Esophagus squamous epithelium (tissue), 4 donors: ENCODE measurements at regions not wholly inside any gene's neighbourhood (a gene's known extent, or its start where the extent isn't known, plus 50 kb on each side); places are given as distances from the start of the nearest gene placed in this dataset.

Experiments
- POLR2A ChIP-seq, 4 donors: fragments of 450-650 bp; IDR thresholded peaks; one replicate each; pipeline ENCODE4 v1.6.1; 2017; ENCODE audit warnings: antibody characterized with exemption in 4 of 4, mild to moderate bottlenecking in 4 of 4, moderate library complexity in 3 of 4
- TF ChIP-seq, protein P1 (sequence below), 6 experiments: fragments of 450-650 bp in 4 of 6; fragments of 200-600 bp in 2 of 6; sonication (generic) in 2 of 6; IDR thresholded peaks; one replicate each; pipeline ENCODE4 v1.5.1; 2016 to 2019; ENCODE audit warnings: antibody characterized with exemption in 6 of 6, mild to moderate bottlenecking in 4 of 6, moderate library complexity in 4 of 6

DNA sequence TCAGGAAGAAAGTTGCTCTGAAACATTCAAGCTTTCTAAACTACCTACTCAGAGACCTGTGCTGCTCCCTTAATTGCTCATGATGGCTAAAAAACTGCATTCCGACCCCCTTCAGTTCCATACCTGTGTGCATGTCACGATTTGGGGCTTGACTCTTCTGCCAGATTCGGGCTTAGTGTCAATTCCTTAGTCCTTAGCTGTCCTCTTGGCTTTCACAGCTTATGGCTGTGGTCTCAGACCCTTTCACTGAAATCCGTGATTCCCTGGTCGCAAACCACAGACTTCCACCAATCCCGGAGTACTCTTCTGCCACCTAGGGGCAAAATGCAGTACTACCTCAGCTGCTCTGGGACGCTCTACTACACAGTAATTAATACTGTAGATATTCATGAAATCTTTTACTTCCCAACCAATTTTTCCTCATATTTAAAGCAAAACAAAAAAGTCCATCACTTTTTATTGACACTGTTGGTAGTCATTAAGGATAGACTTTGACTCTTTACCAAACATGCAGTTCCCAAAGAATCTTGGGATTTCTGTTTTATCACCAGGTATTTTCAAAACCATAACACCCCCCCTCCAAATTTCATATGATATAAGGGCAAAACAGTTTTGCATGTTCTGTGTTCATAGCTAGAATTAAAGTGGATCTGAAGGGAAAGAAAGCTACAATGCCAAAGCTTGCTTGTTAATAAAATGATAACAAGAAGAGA is 617.4 kb downstream of the SLCO4C1 start:
- TF ChIP-seq, protein P1, sequence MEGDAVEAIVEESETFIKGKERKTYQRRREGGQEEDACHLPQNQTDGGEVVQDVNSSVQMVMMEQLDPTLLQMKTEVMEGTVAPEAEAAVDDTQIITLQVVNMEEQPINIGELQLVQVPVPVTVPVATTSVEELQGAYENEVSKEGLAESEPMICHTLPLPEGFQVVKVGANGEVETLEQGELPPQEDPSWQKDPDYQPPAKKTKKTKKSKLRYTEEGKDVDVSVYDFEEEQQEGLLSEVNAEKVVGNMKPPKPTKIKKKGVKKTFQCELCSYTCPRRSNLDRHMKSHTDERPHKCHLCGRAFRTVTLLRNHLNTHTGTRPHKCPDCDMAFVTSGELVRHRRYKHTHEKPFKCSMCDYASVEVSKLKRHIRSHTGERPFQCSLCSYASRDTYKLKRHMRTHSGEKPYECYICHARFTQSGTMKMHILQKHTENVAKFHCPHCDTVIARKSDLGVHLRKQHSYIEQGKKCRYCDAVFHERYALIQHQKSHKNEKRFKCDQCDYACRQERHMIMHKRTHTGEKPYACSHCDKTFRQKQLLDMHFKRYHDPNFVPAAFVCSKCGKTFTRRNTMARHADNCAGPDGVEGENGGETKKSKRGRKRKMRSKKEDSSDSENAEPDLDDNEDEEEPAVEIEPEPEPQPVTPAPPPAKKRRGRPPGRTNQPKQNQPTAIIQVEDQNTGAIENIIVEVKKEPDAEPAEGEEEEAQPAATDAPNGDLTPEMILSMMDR (IDR thresholded peaks at IDR 0.05): peak in 5 of 6 experiments; percentile 68 to 86 (median 78)
- TF ChIP-seq POLR2A (IDR thresholded peaks at IDR 0.05): no peak
